ENCODE measurements at regions not wholly inside any gene's neighbourhood (a gene's known extent, or its start where the extent isn't known, plus 50 kb on each side); places are given as distances from the start of the nearest gene placed in this dataset.
A peak's percentile ranks its signal among the peaks of the same experiment; 100 is the strongest.
"Not testable (repeated sequence)": the region's sequence is repeated elsewhere in the genome, so short reads cannot be mapped to it uniquely, and the experiment has no call there.

DNA sequence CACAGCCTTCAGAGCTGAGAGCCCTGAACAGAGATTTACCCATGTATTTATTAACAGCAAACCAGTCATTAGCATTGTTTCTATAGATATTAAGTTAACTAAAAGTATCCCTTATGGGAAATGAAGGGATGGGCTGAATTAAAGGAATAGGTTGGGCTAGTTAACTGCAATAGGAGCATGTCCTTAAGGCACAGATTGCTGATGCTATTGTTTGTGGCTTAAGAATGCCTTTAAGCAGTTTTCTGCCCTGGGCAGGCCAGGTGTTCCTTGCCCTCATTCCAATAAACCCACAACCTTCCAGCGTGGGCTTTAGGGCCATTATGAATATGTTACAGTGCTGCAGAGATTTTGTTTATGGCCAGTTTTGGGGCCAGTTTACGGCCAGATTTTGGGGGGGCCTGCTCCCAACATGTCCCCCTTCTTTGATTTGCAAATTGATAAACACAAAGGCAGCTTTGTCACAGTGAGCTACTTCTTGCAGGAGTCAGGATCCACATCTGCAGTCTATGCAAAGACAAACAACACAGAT is 61.2 kb upstream of the FMNL2 start:
- not testable (repeated sequence) for DNase-seq (ENCODE audit: low read depth)

DNA sequence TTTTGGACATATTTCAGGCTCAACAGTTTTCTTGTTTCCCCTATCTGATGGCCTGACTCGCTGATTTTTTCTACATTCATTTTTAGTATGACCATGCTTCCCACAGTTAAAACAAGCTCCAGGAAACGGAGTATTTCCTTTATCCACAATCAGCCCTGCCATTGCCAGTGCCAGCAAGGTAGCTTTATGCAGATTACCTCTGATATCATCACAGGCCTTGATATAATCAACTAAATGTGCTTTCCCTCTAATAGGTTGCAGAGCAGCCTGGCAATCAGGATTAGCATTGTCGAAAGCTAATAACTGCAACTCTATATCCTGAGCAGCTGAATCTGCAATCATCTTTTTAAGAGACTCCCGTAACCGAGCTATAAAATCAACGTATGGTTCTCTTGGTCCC is 57.1 kb upstream of the FMNL2 start:
- DNase-seq (ENCODE audit: low read depth), result not testable (repeated sequence)

DNA sequence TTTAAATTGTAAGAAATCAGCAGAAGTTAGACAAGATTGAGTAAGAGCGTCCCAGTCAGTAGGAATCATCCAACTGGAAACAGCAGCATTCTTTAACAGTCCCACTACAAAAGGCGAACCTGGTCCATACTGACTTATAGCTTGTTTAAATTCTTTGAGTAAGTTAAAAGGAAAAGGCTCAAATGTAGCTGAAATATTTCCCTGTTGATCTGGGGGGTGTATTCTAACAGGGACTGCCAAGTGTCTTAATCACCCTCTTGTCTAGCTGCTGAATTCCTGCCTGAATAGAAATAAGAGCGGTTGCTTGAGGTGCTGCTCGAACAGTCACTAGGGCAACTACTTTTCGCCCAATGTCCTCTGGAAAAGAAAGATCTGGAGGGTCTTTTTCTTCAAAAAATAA is 56.4 kb upstream of the FMNL2 start:
- peak; percentile 10 for DNase-seq (ENCODE audit: low read depth)

DNA sequence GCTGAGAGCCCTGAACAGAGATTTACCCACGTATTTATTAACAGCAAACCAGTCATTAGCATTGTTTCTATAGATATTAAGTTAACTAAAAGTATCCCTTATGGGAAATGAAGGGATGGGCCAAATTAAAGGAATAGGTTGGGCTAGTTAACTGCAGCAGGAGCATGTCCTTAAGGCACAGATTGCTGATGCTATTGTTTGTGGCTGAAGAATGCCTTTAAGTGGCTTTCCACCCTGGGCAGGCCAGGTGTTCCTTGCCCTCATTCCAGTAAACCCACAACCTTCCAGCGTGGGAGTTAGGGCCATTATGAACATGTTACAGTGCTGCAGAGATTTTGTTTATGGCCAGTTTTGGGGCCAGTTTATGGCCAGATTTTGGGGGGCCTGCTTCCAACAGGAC is 55.6 kb upstream of the FMNL2 start:
- not testable (repeated sequence) for DNase-seq (ENCODE audit: low read depth)

DNA sequence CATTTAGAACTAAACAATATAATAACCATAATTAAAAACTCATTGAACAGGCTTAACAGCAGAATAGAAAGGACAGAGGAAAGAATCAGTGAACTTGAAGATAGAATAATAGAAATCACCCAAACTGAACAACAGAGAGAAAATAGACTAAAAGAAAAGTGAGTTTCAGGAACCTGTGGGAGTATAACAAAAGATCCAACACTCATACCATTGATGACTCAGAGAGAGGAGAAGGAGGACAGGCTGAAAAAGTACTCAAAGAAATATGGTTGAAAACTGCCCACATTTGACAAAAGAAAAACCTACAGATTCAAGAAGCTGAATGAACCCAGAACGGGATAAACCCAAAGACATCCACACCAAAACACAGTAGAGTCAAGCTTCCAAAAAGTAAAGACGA is 54.2 kb upstream of the FMNL2 start:
- DNase-seq (ENCODE audit: low read depth), result no peak

DNA sequence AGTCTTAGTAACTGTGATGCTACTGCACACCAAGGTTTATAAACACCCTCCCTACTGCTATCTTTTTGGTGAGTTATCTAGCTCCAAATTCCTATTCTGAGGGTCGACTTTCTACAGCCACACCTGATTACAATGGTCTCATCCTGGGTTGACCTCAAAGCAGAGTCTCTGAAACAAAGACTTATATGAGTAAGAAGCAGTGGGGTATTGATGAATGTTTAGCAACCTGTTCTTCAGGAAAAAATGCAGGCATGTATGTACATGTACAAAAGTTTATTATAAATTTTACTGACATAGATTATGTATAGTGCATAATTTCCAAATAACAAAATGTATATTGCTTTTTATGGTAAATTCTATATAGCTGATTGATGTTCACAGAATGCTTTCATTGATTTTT is 51.6 kb upstream of the FMNL2 start:
- no peak for DNase-seq (ENCODE audit: low read depth)

DNA sequence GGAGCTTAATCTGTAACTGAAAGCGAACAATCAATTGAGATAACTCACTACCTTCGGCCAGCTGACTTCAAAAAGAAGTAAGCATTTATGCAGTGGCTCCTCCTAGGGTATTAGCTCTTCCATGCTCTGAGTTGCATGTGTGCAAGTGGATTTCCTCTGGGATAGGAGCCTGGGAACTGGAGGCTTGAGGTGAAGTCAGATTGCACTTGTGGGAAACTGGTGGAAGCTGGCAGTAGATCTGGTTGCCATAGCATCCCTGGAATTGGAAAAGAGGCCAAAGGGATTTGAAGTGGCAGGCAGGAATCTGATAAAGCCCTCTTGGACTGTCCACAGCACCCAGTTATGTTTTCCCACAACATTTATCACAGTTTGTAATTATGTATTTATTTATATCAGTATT is 50.6 kb upstream of the FMNL2 start:
- no peak for DNase-seq (ENCODE audit: low read depth)

Measured in GM04504 (cell line).